NB4 (cell line): ENCODE measurements at regions not wholly inside any gene's neighbourhood (a gene's known extent, or its start where the extent isn't known, plus 50 kb on each side); places are given as distances from the start of the nearest gene placed in this dataset.

Experiments used
- CTCF ChIP-seq: IDR thresholded peaks from one replicate; pipeline ENCODE4 v1.5.1; 2012; ENCODE audit warnings: low read depth, low read length
- MAX ChIP-seq: IDR thresholded peaks from 2 replicates; pipeline ENCODE4 v1.6.1; 2011; ENCODE audit warnings: low read depth, low read length
- POLR2A ChIP-seq: IDR thresholded peaks from 2 replicates; pipeline ENCODE4 v1.6.1; 2011; ENCODE audit warnings: mild to moderate bottlenecking; ENCODE audit not compliant: insufficient read length; ENCODE audit errors: extremely low read depth

GRCh38 chr17:12349297-12349696 lies 316.4 kb upstream of the MYOCD start:
- TF ChIP-seq CTCF (no peak), POLR2A (no peak), MAX (no peak)
